Lung (tissue), 11 donors: ENCODE measurements at regions not wholly inside any gene's neighbourhood (a gene's known extent, or its start where the extent isn't known, plus 50 kb on each side); places are given as distances from the start of the nearest gene placed in this dataset.

Source experiments
- ATAC-seq: fragments of 200-7000 bp; cut with Tn5 transposase; one replicate; pipeline ENCODE4 v1.9.1; 2020; ENCODE audit warnings: moderate number of reproducible peaks; ENCODE audit not compliant: insufficient read depth, low FRiP score
- DNase-seq, 3 donors: peaks; one replicate each; pipeline ENCODE4 v3.0.0-alpha.2; 2013 to 2017
- H3K27ac ChIP-seq, 2 donors: one replicate each; pipeline ENCODE4 v1.5.1; 2013; ENCODE audit warnings: mild to moderate bottlenecking in 2 of 2, moderate library complexity in 2 of 2, control low read depth in 1 of 2, inconsistent platforms in 1 of 2, low read depth in 1 of 2, low read length in 1 of 2
- H3K27me3 ChIP-seq, 3 donors: one replicate each; pipeline ENCODE4 v1.5.1; 2013; ENCODE audit warnings: low read length in 2 of 3; ENCODE audit not compliant: control insufficient read depth in 3 of 3, insufficient read depth in 3 of 3
- H3K36me3 ChIP-seq, 4 donors: one replicate each; pipeline ENCODE4 v1.5.1; 2013; ENCODE audit warnings: low read length in 4 of 4, mild to moderate bottlenecking in 1 of 4, moderate library complexity in 1 of 4; ENCODE audit not compliant: control insufficient read depth in 4 of 4, insufficient read depth in 4 of 4
- H3K4me1 ChIP-seq, 5 donors: one replicate each; pipeline ENCODE4 v1.5.1; 2013; ENCODE audit warnings: low read length in 5 of 5, mild to moderate bottlenecking in 2 of 5, moderate library complexity in 1 of 5; ENCODE audit not compliant: control insufficient read depth in 5 of 5, insufficient read depth in 5 of 5
- H3K4me3 ChIP-seq: one replicate; pipeline ENCODE4 v1.5.1; 2013; ENCODE audit warnings: mild to moderate bottlenecking, control low read depth, moderate library complexity
- H3K9ac ChIP-seq, 2 donors: one replicate each; pipeline ENCODE4 v1.5.1; 2013; ENCODE audit warnings: low read length in 2 of 2, control low read depth in 1 of 2; ENCODE audit not compliant: insufficient read depth in 1 of 2
- H3K9me3 ChIP-seq, 4 donors: one replicate each; pipeline ENCODE4 v1.5.1; 2013; ENCODE audit warnings: low read length in 3 of 4, mild to moderate bottlenecking in 1 of 4, moderate library complexity in 1 of 4; ENCODE audit not compliant: control insufficient read depth in 4 of 4, insufficient read depth in 3 of 4
- CTCF ChIP-seq: IDR thresholded peaks from 2 replicates; pipeline ENCODE4 v1.5.1; 2012; ENCODE audit warnings: mild to moderate bottlenecking; ENCODE audit errors: control extremely low read depth, extremely low read depth
- whole genome bisulfite sequencing, 2 donors: extraction: QIAGEN DNeasy Blood & Tissue Kit; methylation state at CpG; one replicate each; pipeline ENCODE4 v1.1.7; 2013; 5-methylcytosine and 5-hydroxymethylcytosine counted together
- donor health status: control.
- donor health status: control.
- donor health status: Bipolar disorder and iron deficiency.
- donor health status: healthy.
- donor health status: DM: yes; HTN: yes; CAD: no.

- Histone ChIP-seq H3K9ac (no peak overlapping the region), H3K4me1 (no peaks in the 10 kb centered on the region), H3K4me3 (no peak overlapping the region), H3K27me3 (no peaks in the 10 kb centered on the region), H3K36me3 (no peaks in the 10 kb centered on the region), H3K27ac (no peak overlapping the region), H3K9me3 (no peaks in the 10 kb centered on the region)
- no peak for ATAC-seq
- WGBS, 2 donors = 56 to 92% methylated on average over 3 of the region's 3 CpGs
- no peak for DNase-seq
- no peak for TF ChIP-seq CTCF
Observed at GRCh38 chrX:121110536-121110935, 63.1 kb downstream of the GLUD2 start.

GRCh38 chrX:121114691-121115090, 67.3 kb downstream of the GLUD2 start:
- Histone ChIP-seq H3K4me1 (no peaks in the 10 kb centered on the region), H3K9ac (no peak overlapping the region), H3K27ac (no peak overlapping the region), H3K36me3 (no peaks in the 10 kb centered on the region), H3K27me3 (no peaks in the 10 kb centered on the region), H3K9me3 (no peaks in the 10 kb centered on the region), H3K4me3 (no peak overlapping the region)
- no peak for ATAC-seq
- 43 to 79% methylated on average over 1 of the region's 1 CpG for WGBS, 2 donors
- no peak for TF ChIP-seq CTCF
- no peak for DNase-seq

GRCh38 chrX:121120690-121121605, 73.5 kb downstream of the GLUD2 start:
- ATAC-seq (no peak), DNase-seq (no peak)
- WGBS, 2 donors = 67 to 78% methylated on average over 4 of the region's 4 CpGs
- no peak overlapping the region for H3K9ac ChIP-seq
- no peak for TF ChIP-seq CTCF
- H3K4me3 ChIP-seq = no peak overlapping the region
- H3K27me3 ChIP-seq = no peaks in the 10 kb centered on the region
- H3K27ac ChIP-seq = no peak overlapping the region
- no peaks in the 10 kb centered on the region for H3K9me3 ChIP-seq
- H3K4me1 ChIP-seq = no peaks in the 10 kb centered on the region
- no peaks in the 10 kb centered on the region for H3K36me3 ChIP-seq
